ENCODE measurements at regions not wholly inside any gene's neighbourhood (a gene's known extent, or its start where the extent isn't known, plus 50 kb on each side); places are given as distances from the start of the nearest gene placed in this dataset.

- TF ChIP-seq, protein P1, sequence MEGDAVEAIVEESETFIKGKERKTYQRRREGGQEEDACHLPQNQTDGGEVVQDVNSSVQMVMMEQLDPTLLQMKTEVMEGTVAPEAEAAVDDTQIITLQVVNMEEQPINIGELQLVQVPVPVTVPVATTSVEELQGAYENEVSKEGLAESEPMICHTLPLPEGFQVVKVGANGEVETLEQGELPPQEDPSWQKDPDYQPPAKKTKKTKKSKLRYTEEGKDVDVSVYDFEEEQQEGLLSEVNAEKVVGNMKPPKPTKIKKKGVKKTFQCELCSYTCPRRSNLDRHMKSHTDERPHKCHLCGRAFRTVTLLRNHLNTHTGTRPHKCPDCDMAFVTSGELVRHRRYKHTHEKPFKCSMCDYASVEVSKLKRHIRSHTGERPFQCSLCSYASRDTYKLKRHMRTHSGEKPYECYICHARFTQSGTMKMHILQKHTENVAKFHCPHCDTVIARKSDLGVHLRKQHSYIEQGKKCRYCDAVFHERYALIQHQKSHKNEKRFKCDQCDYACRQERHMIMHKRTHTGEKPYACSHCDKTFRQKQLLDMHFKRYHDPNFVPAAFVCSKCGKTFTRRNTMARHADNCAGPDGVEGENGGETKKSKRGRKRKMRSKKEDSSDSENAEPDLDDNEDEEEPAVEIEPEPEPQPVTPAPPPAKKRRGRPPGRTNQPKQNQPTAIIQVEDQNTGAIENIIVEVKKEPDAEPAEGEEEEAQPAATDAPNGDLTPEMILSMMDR (IDR thresholded peaks at IDR 0.05) = no peak
- no peak for TF ChIP-seq POLR2A (IDR thresholded peaks at IDR 0.05)
These were observed 446.8 kb downstream of the ANKRD50 start for GRCh38 chr4:124265701-124266100.

Data from esophagus squamous epithelium (tissue), 4 donors.